ENCODE measurements at regions not wholly inside any gene's neighbourhood (a gene's known extent, or its start where the extent isn't known, plus 50 kb on each side); places are given as distances from the start of the nearest gene placed in this dataset.

GRCh38 chr3:20669675-20670074 is 483.7 kb upstream of the SGO1 start:
- TF ChIP-seq POLR2A (IDR thresholded peaks at IDR 0.05) (no peak), CTCF (IDR thresholded peaks at IDR 0.05 in 8 of 11, conservative IDR thresholded peaks at IDR 0.05 in 3 of 11) (no peak)

Data from spleen (tissue), 7 donors.